Superior temporal gyrus (tissue), 1 donor: ENCODE measurements at regions not wholly inside any gene's neighbourhood (a gene's known extent, or its start where the extent isn't known, plus 50 kb on each side); places are given as distances from the start of the nearest gene placed in this dataset.

Experiments used
- DNase-seq: peaks from one replicate; pipeline ENCODE4 v3.0.0-alpha.2; 2016; ENCODE audit errors: extremely low spot score

GRCh38 chr14:101399737-101400517, 161.4 kb upstream of the DIO3 start:
- no peak for DNase-seq

GRCh38 chr14:101400830-101401229, 160.5 kb upstream of the DIO3 start:
- no peak for DNase-seq

- DNase-seq: no peak
Measured at GRCh38 chr14:101402936-101403660, 158.2 kb upstream of the DIO3 start.

- no peak for DNase-seq
Measured at GRCh38 chr14:101404426-101405170, 156.7 kb upstream of the DIO3 start.

GRCh38 chr14:101405171-101405883, 156.0 kb upstream of the DIO3 start:
- no peak for DNase-seq

GRCh38 chr14:101406921-101407320, 154.4 kb upstream of the DIO3 start:
- DNase-seq: no peak

- no peak for DNase-seq
Measured at GRCh38 chr14:101407328-101407727, 154.0 kb upstream of the DIO3 start.

GRCh38 chr14:101408077-101408831, 153.0 kb upstream of the DIO3 start:
- DNase-seq: no peak

GRCh38 chr14:101409006-101409543, 152.2 kb upstream of the DIO3 start:
- no peak for DNase-seq

GRCh38 chr14:101410126-101410525, 151.2 kb upstream of the DIO3 start:
- no peak for DNase-seq

- DNase-seq: no peak
Measured at GRCh38 chr14:101411151-101411550, 150.1 kb upstream of the DIO3 start.

GRCh38 chr14:101411779-101412178, 149.5 kb upstream of the DIO3 start:
- no peak for DNase-seq

GRCh38 chr14:101412739-101413138, 148.6 kb upstream of the DIO3 start:
- DNase-seq: no peak

GRCh38 chr14:101417434-101417833, 143.9 kb upstream of the DIO3 start:
- DNase-seq: no peak

GRCh38 chr14:101418601-101419000, 142.7 kb upstream of the DIO3 start:
- DNase-seq: no peak

- no peak for DNase-seq
Measured at GRCh38 chr14:101426466-101426865, 134.8 kb upstream of the DIO3 start.

GRCh38 chr14:101428409-101428808, 132.9 kb upstream of the DIO3 start:
- no peak for DNase-seq

GRCh38 chr14:101435546-101435945, 125.7 kb upstream of the DIO3 start:
- DNase-seq: no peak

GRCh38 chr14:101439023-101439422, 122.3 kb upstream of the DIO3 start:
- DNase-seq: no peak

- DNase-seq: no peak
Measured at GRCh38 chr14:101440496-101440895, 120.8 kb upstream of the DIO3 start.

- no peak for DNase-seq
Measured at GRCh38 chr14:101441710-101442109, 119.6 kb upstream of the DIO3 start.
